ENCODE measurements at regions not wholly inside any gene's neighbourhood (a gene's known extent, or its start where the extent isn't known, plus 50 kb on each side); places are given as distances from the start of the nearest gene placed in this dataset.

DNA sequence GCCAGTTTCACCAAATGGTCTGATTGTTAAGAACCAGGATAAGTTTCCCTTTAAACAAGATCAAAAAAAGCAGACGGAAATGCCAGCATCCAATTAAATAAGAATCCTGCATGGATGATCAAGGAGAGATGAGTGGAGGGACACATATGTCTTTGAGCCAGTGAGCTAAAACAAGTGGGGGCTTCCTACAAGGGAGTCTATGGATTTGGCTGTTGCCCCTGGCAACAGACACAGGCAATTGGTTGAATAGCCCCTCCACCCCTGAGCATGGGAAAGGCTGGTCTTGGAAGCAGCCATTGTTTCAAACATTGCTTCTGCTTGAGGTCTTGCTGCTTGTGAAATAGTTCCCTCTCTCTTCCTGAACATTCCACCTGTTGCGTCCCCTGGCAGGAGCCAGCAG lies 374.7 kb upstream of the ERCC4 start:
- no peak for DNase-seq (ENCODE audit: low read depth)
- H3K4me3 ChIP-seq (ENCODE audit: low read depth, low read length), result no peak overlapping the region
- TF ChIP-seq, protein P1, sequence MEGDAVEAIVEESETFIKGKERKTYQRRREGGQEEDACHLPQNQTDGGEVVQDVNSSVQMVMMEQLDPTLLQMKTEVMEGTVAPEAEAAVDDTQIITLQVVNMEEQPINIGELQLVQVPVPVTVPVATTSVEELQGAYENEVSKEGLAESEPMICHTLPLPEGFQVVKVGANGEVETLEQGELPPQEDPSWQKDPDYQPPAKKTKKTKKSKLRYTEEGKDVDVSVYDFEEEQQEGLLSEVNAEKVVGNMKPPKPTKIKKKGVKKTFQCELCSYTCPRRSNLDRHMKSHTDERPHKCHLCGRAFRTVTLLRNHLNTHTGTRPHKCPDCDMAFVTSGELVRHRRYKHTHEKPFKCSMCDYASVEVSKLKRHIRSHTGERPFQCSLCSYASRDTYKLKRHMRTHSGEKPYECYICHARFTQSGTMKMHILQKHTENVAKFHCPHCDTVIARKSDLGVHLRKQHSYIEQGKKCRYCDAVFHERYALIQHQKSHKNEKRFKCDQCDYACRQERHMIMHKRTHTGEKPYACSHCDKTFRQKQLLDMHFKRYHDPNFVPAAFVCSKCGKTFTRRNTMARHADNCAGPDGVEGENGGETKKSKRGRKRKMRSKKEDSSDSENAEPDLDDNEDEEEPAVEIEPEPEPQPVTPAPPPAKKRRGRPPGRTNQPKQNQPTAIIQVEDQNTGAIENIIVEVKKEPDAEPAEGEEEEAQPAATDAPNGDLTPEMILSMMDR (IDR thresholded peaks at IDR 0.05; ENCODE audit: insufficient read depth, low read depth, low read length), result no peak

DNA sequence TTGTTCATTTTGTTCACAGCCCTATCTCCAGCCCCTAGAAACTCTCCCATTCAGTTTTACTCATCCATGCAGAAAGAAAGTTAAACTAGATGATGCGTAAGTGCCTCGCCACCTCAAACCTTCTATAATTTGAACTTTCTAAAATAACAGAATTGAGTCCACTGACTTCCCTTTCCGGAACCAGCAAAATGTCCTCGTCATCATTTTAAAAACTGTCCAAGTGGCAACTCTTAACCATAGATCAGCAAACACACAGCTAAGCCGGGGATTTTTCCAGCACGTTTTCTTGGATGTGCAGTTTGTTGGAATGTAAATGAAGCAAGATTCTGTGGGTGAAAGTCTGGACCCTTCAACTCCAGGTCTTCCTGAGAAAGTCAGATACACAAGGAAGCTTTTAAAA lies 369.7 kb upstream of the ERCC4 start:
- DNase-seq (ENCODE audit: low read depth), result no peak
- no peak overlapping the region for H3K4me3 ChIP-seq (ENCODE audit: low read depth, low read length)
- TF ChIP-seq, protein P1 (IDR thresholded peaks at IDR 0.05; ENCODE audit: insufficient read depth, low read depth, low read length), result no peak

DNA sequence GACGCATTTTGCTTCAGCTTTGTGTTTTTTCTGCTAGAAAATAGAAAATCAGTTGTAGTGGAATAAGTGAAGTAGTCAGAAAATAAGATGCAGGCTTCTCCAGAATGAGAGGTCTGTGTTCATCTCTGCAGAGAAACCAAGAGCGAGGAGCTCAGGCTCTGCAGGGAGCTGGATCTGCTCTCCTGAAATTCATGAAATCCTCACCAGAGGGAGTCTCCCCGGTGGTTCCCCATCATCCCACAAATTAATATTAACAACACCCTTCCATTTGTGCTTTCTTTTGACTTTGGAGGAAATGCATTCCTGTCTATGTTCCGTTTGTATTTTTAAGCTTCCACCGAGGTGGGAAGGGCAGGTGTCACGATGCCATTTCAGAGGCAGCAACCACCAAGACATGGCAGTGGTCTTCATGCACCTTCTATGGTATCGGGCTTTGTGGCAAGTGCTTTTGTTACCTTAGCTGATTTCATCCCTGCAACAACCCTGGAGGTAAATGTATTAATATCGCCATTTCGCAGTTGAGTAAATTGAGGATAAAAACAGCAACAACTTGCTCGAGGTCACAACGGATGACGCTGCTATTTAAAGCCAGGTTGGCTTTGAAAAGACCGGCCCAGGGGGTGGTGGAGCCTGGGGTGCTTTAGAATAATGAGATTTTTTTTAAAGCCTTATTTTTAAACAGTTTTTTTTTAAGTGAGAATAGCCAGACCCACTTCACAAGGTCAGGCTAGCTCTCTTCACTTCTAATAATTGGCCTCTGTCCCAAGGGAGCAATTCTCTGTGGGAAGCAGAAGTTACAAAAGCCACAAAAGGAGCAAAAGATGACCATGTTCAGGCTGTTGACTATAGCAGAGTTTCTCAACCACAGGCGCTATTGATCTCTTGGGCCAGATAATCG lies 367.6 kb upstream of the ERCC4 start:
- TF ChIP-seq, protein P1 (IDR thresholded peaks at IDR 0.05; ENCODE audit: insufficient read depth, low read depth, low read length), result no peak
- DNase-seq (ENCODE audit: low read depth), result no peak
- H3K4me3 ChIP-seq (ENCODE audit: low read depth, low read length), result no peak overlapping the region

DNA sequence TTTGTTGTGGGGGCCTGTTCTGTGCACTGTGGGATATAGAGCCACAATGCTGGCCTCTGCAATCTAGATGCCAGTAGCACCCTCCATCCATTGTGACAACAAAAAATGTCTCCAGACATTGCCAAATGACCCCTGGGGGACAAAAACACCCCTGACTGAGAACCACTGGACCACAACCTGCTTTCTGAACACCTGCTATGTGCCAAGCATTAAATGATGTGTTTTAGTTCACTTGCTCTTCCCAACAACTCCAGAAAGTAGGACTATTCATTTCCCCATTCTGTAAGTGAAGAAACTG lies 367.0 kb upstream of the ERCC4 start:
- TF ChIP-seq, protein P1 (IDR thresholded peaks at IDR 0.05; ENCODE audit: insufficient read depth, low read depth, low read length), result no peak
- no peak for DNase-seq (ENCODE audit: low read depth)
- no peak overlapping the region for H3K4me3 ChIP-seq (ENCODE audit: low read depth, low read length)

DNA sequence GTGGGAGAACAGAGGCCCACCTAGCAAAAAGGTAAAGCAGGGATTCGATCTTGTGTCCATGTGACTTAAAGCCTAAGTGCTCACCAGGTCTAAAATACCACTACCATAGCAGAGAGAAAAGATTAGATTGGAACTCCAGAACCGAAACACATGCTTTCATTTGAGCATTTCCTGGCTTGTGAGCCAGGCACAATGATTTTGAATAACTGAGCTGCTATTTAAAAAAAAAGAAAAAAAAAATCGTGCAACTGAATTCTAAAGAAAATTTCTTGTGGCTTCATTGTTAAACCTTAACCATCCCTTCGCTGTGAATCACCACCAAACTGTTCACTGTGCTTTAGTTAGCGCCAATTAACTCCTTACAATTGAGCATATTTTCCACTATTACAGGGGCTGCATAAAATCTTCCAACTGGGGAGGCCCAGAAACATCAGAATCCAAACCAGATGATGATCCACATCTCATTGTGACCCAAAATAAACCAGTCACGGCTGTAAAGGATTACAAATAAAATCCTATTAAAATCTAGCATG lies 366.4 kb upstream of the ERCC4 start:
- TF ChIP-seq, protein P1 (IDR thresholded peaks at IDR 0.05; ENCODE audit: insufficient read depth, low read depth, low read length), result no peak
- DNase-seq (ENCODE audit: low read depth), result no peak
- H3K4me3 ChIP-seq (ENCODE audit: low read depth, low read length), result no peak overlapping the region

DNA sequence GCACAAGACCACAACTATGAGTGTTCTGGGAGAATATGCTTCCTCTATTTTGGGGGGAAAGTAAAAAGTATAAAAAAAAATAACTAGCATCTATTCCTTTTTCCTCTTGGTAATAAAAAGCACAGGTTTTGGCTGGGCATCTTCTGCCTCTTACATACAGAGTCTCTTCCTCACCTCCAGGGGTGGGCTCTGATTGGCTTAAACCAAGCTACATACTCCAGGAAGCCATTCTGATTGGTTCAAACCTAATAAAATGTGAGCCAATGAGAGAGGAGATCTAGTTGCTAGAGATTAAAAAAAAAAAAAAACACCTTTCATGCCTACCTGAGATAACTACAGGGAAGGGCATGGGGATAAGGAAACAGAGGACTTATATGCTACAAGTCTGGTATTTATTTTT lies 365.9 kb upstream of the ERCC4 start:
- no peak overlapping the region for H3K4me3 ChIP-seq (ENCODE audit: low read depth, low read length)
- no peak for DNase-seq (ENCODE audit: low read depth)
- TF ChIP-seq, protein P1 (IDR thresholded peaks at IDR 0.05; ENCODE audit: insufficient read depth, low read depth, low read length), result no peak

Measured in fibroblast of villous mesenchyme (primary cell).